Stomach (tissue), 8 donors: ENCODE measurements at regions not wholly inside any gene's neighbourhood (a gene's known extent, or its start where the extent isn't known, plus 50 kb on each side); places are given as distances from the start of the nearest gene placed in this dataset.

Experiments used
- DNase-seq, 2 donors: peaks; one replicate each; pipeline versions ENCODE4 v3.0.0 to v3.0.0-alpha.2; 2013 to 2019
- H3K27ac ChIP-seq, 5 donors: fragments of 200-600 bp in 4 of 5; sonication (generic) in 4 of 5; one replicate each; pipeline ENCODE4 v1.5.1; 2013 to 2019; ENCODE audit warnings: mild to moderate bottlenecking in 1 of 5, moderate library complexity in 1 of 5
- H3K27me3 ChIP-seq, 3 donors: fragments of 200-600 bp; sonication (generic); one replicate each; pipeline ENCODE4 v1.5.1; 2017 to 2019; ENCODE audit warnings: mixed run types in 1 of 3
- H3K36me3 ChIP-seq, 4 donors: fragments of 200-600 bp; sonication (generic); 1 replicate in 3 of 4; 2 replicates in 1 of 4; pipeline ENCODE4 v1.5.1; 2016 to 2019
- H3K4me1 ChIP-seq, 4 donors: fragments of 200-600 bp; sonication (generic); one replicate each; pipeline ENCODE4 v1.5.1; 2016 to 2019
- H3K4me3 ChIP-seq, 4 donors: fragments of 200-600 bp; sonication (generic) in 3 of 4; one replicate each; pipeline ENCODE4 v1.5.1; 2016 to 2019; ENCODE audit warnings: mild to moderate bottlenecking in 1 of 4
- H3K9me3 ChIP-seq, 4 donors: fragments of 200-600 bp; sonication (generic); one replicate each; pipeline ENCODE4 v1.5.1; 2016 to 2019
- CTCF ChIP-seq, 7 experiments: fragments of 450-650 bp in 4 of 7; fragments of 200-600 bp in 3 of 7; sonication (generic) in 3 of 7; IDR thresholded peaks; one replicate each; pipeline ENCODE4 v1.5.1; 2016 to 2019; ENCODE audit warnings: antibody characterized with exemption in 7 of 7, control low read depth in 2 of 7, mild to moderate bottlenecking in 1 of 7
- EP300 ChIP-seq: sonication (generic); formaldehyde crosslinking; IDR thresholded peaks from one replicate; pipeline ENCODE4 v1.6.1; 2017; ENCODE audit warnings: antibody characterized with exemption
- POLR2A ChIP-seq, 4 donors: fragments of 450-650 bp; IDR thresholded peaks; one replicate each; pipeline ENCODE4 v1.6.1; 2016; ENCODE audit warnings: antibody characterized with exemption in 4 of 4, control low read depth in 2 of 4, mild to moderate bottlenecking in 1 of 4, moderate library complexity in 1 of 4
- POLR2AphosphoS5 ChIP-seq, 3 donors: sonication (generic); formaldehyde crosslinking; IDR thresholded peaks; one replicate each; pipeline ENCODE4 v1.6.1; 2016; ENCODE audit warnings: antibody characterized with exemption in 3 of 3
- WGBS, 5 donors: extraction: QIAGEN DNeasy Blood & Tissue Kit in 3 of 5; methylation state at CpG; one replicate each; pipeline versions ENCODE4 v1.1.5 to v1.1.7; 2013 to 2018; 5-methylcytosine and 5-hydroxymethylcytosine counted together
- intact Hi-C: fragments of 100-400 bp; cut with DNase I; formaldehyde crosslinking; loops from one replicate; pipeline ENCODE4 v1.15.1; 2023; ENCODE audit warnings: low total_unique reads
- donor health status: healthy with polysubstance abuse.
- donor health status: Bipolar disorder and iron deficiency.
- donor health status: healthy.

GRCh38 chr5:92641031-92641962, 939.7 kb downstream of the NR2F1-AS1 start:
- Histone ChIP-seq H3K4me1 (peaks cover 0 to 18% (median 13%) of the 10 kb centered on the region in 4 donors), H3K4me3 (peak overlapping the region; percentile 16 to 26 (median 24)), H3K9me3 (no peaks in the 10 kb centered on the region), H3K27me3 (no peaks in the 10 kb centered on the region), H3K36me3 (no peaks in the 10 kb centered on the region), H3K27ac (peak overlapping the region in 2 of 5 donors; percentile 32 to 40)
- peak in 1 of 2 donors; percentile 80 for DNase-seq
- TF ChIP-seq POLR2AphosphoS5 (IDR thresholded peaks at IDR 0.05) (no peak), CTCF (IDR thresholded peaks at IDR 0.05) (no peak)
- 4 to 8% (median 6%) methylated on average over 10 of the region's 10 CpGs for WGBS, 5 donors
- intact Hi-C loops, result no loop called here

GRCh38 chr5:92640340-92640739, 940.7 kb downstream of the NR2F1-AS1 start:
- 67 to 80% (median 76%) methylated on average over 3 of the region's 3 CpGs for WGBS, 5 donors
- Histone ChIP-seq H3K27ac (no peak overlapping the region), H3K4me1 (peaks cover 0 to 18% (median 13%) of the 10 kb centered on the region in 4 donors), H3K27me3 (no peaks in the 10 kb centered on the region), H3K4me3 (no peak overlapping the region), H3K36me3 (no peaks in the 10 kb centered on the region), H3K9me3 (no peaks in the 10 kb centered on the region)
- intact Hi-C loops, result no loop called here
- no peak for TF ChIP-seq POLR2A (IDR thresholded peaks at IDR 0.05)
- no peak for DNase-seq

- H3K27me3 ChIP-seq, result no peaks in the 10 kb centered on the region
- no peak overlapping the region for H3K27ac ChIP-seq
- intact Hi-C loops, result no loop called here
- no peaks in the 10 kb centered on the region for H3K9me3 ChIP-seq
- TF ChIP-seq CTCF (IDR thresholded peaks at IDR 0.05), result no peak
- no peak for TF ChIP-seq EP300
- TF ChIP-seq POLR2AphosphoS5 (IDR thresholded peaks at IDR 0.05), result no peak
- TF ChIP-seq POLR2A (IDR thresholded peaks at IDR 0.05), result no peak
- 72 to 78% (median 77%) methylated on average over 4 of the region's 4 CpGs for WGBS, 5 donors
- H3K4me1 ChIP-seq, result peaks cover 0 to 18% (median 13%) of the 10 kb centered on the region in 4 donors
- no peak overlapping the region for H3K4me3 ChIP-seq
- no peaks in the 10 kb centered on the region for H3K36me3 ChIP-seq
- DNase-seq, result no peak
Observed at GRCh38 chr5:92637960-92638359, 943.1 kb downstream of the NR2F1-AS1 start.

- Histone ChIP-seq H3K27me3 (no peaks in the 10 kb centered on the region), H3K27ac (no peak overlapping the region), H3K36me3 (no peaks in the 10 kb centered on the region), H3K4me1 (peaks cover 0 to 18% (median 13%) of the 10 kb centered on the region in 4 donors), H3K9me3 (no peaks in the 10 kb centered on the region), H3K4me3 (no peak overlapping the region)
- no peak for DNase-seq
- TF ChIP-seq CTCF (IDR thresholded peaks at IDR 0.05), result no peak
- TF ChIP-seq EP300, result no peak
- TF ChIP-seq POLR2AphosphoS5 (IDR thresholded peaks at IDR 0.05), result no peak
- TF ChIP-seq POLR2A (IDR thresholded peaks at IDR 0.05), result no peak
- intact Hi-C loops, result no loop called here
- WGBS, 5 donors, result 77 to 86% (median 84%) methylated on average over 2 of the region's 2 CpGs
Observed at GRCh38 chr5:92637247-92637646, 943.8 kb downstream of the NR2F1-AS1 start.

GRCh38 chr5:92635001-92635461, 946.0 kb downstream of the NR2F1-AS1 start:
- Histone ChIP-seq H3K36me3 (no peaks in the 10 kb centered on the region), H3K27me3 (no peaks in the 10 kb centered on the region), H3K4me3 (no peak overlapping the region), H3K9me3 (no peaks in the 10 kb centered on the region), H3K4me1 (no peaks in the 10 kb centered on the region), H3K27ac (no peak overlapping the region)
- DNase-seq, result peak in 1 of 2 donors; percentile 41
- WGBS, 5 donors, result 50 to 80% (median 64%) methylated on average over 11 of the region's 11 CpGs
- no peak for TF ChIP-seq POLR2A (IDR thresholded peaks at IDR 0.05)
- TF ChIP-seq CTCF (IDR thresholded peaks at IDR 0.05), result no peak
- no peak for TF ChIP-seq POLR2AphosphoS5 (IDR thresholded peaks at IDR 0.05)
- TF ChIP-seq EP300, result no peak
- intact Hi-C loops, result no loop called here
